ENCODE measurements at regions not wholly inside any gene's neighbourhood (a gene's known extent, or its start where the extent isn't known, plus 50 kb on each side); places are given as distances from the start of the nearest gene placed in this dataset.

- no peak for TF ChIP-seq CTCF (IDR thresholded peaks at IDR 0.05 in 4 of 5, conservative IDR thresholded peaks at IDR 0.05 in 1 of 5)
- no peak for TF ChIP-seq POLR2A (IDR thresholded peaks at IDR 0.05)
Observed at GRCh38 chr3:132245552-132246142, 71.6 kb upstream of the ACP3 start.
